ENCODE measurements at regions not wholly inside any gene's neighbourhood (a gene's known extent, or its start where the extent isn't known, plus 50 kb on each side); places are given as distances from the start of the nearest gene placed in this dataset.

GRCh38 chr5:67299231-67299735 lies 102.7 kb upstream of the CD180 start:
- no peaks in the 10 kb centered on the region for H3K36me3 ChIP-seq
- no peaks in the 10 kb centered on the region for H3K27me3 ChIP-seq
- DNase-seq (ENCODE audit: low spot score), result no peak
- no peak overlapping the region for H3K4me3 ChIP-seq
- TF ChIP-seq, protein P1, sequence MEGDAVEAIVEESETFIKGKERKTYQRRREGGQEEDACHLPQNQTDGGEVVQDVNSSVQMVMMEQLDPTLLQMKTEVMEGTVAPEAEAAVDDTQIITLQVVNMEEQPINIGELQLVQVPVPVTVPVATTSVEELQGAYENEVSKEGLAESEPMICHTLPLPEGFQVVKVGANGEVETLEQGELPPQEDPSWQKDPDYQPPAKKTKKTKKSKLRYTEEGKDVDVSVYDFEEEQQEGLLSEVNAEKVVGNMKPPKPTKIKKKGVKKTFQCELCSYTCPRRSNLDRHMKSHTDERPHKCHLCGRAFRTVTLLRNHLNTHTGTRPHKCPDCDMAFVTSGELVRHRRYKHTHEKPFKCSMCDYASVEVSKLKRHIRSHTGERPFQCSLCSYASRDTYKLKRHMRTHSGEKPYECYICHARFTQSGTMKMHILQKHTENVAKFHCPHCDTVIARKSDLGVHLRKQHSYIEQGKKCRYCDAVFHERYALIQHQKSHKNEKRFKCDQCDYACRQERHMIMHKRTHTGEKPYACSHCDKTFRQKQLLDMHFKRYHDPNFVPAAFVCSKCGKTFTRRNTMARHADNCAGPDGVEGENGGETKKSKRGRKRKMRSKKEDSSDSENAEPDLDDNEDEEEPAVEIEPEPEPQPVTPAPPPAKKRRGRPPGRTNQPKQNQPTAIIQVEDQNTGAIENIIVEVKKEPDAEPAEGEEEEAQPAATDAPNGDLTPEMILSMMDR (IDR thresholded peaks at IDR 0.05), result no peak
- no peak overlapping the region for H3K27ac ChIP-seq
- H3K9me3 ChIP-seq, result no peaks in the 10 kb centered on the region
- H3K4me1 ChIP-seq, result peaks cover 0 to 8% of the 10 kb centered on the region in 2 donors

GRCh38 chr5:67297802-67298532 lies 101.4 kb upstream of the CD180 start:
- H3K9me3 ChIP-seq, result no peaks in the 10 kb centered on the region
- DNase-seq (ENCODE audit: low spot score), result no peak
- TF ChIP-seq, protein P1 (IDR thresholded peaks at IDR 0.05), result no peak
- no peaks in the 10 kb centered on the region for H3K36me3 ChIP-seq
- H3K4me1 ChIP-seq, result peaks cover 0 to 8% of the 10 kb centered on the region in 2 donors
- no peak overlapping the region for H3K27ac ChIP-seq
- H3K27me3 ChIP-seq, result no peaks in the 10 kb centered on the region
- H3K4me3 ChIP-seq, result no peak overlapping the region

DNA sequence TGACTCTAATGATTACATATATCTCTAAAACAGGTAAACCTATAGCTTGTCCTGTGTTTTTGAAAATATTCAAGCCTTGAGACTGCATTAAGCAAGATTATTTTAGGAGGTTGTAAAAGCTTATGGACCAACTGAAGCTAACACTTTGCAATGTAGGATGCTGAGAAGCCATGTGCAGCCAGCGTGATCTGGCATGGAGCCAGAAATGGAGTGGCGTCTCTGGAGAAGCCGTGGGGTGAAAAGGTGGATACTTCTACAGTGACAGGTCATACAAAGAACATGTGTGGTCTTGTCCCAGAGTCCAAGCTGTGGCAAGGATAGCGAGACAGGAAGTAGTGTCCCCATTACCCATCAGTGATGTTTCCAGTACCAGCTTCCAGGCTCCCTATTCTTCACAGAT lies 100.8 kb upstream of the CD180 start:
- Histone ChIP-seq H3K4me3 (no peak overlapping the region), H3K27ac (no peak overlapping the region), H3K4me1 (peaks cover 0 to 8% of the 10 kb centered on the region in 2 donors), H3K27me3 (no peaks in the 10 kb centered on the region), H3K9me3 (no peaks in the 10 kb centered on the region), H3K36me3 (no peaks in the 10 kb centered on the region)
- TF ChIP-seq, protein P1 (IDR thresholded peaks at IDR 0.05), result no peak
- no peak for DNase-seq (ENCODE audit: low spot score)

DNA sequence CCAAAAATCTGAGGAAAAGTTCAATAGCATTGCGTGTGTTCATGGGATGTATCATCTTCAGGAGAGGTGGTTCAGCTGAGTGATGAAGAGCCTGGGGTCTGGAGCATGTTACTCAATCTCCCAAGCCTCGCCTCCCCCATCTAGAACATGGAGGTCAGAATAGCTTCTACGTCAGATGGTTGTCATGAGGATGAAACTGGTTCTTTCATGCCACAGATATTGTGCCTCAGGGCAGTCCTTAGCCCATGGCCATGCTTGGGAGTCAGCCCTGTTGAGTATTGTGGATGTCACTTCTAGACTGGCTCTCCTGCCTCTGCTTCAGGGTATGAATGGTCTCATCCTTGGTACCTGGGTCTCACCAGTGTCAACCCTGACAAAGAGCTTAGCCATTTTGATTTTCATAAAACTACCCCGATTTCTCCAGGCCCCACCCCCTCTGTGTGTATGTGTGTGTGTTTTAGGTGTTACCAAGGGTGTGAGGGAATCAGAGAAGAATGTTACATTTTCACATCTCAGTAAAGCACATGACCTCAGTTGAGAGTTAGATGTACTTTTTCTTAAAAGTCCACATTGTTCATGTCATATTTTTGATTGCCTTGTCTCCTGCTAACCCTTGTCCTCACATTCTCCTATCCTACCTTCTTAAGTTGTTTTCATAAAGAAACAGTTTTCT lies 97.8 kb upstream of the CD180 start:
- DNase-seq (ENCODE audit: low spot score), result no peak
- H3K9me3 ChIP-seq, result no peaks in the 10 kb centered on the region
- H3K36me3 ChIP-seq, result no peaks in the 10 kb centered on the region
- no peaks in the 10 kb centered on the region for H3K27me3 ChIP-seq
- no peak overlapping the region for H3K4me3 ChIP-seq
- no peak overlapping the region for H3K27ac ChIP-seq
- H3K4me1 ChIP-seq, result peaks cover 0 to 6% of the 10 kb centered on the region in 2 donors
- TF ChIP-seq, protein P1 (IDR thresholded peaks at IDR 0.05), result no peak

DNA sequence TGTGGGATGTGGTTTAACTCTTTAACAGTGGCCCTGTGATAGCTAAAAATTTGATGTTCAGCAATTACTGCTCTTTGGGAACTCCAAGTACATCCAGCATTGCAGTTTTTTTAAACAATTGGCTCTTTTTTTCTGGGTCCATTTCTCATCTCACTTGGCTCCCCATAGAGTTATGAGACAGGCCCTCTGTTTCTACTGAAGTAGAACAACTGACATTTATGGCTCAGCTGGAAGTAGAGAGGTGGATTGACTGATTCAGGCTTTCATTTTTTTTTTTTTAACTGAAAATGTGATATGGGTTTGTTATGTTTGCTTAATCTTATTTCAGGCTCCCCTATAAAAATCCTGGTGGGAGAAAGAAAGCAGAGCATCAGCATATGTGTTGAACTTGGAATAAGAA lies 96.6 kb upstream of the CD180 start:
- H3K9me3 ChIP-seq, result no peaks in the 10 kb centered on the region
- no peaks in the 10 kb centered on the region for H3K36me3 ChIP-seq
- H3K4me3 ChIP-seq, result no peak overlapping the region
- TF ChIP-seq, protein P1 (IDR thresholded peaks at IDR 0.05), result no peak
- H3K27ac ChIP-seq, result peak overlapping the region in 1 of 2 donors; percentile 19
- no peak for DNase-seq (ENCODE audit: low spot score)
- H3K4me1 ChIP-seq, result peaks cover 0 to 10% of the 10 kb centered on the region in 2 donors
- no peaks in the 10 kb centered on the region for H3K27me3 ChIP-seq

All from right atrium auricular region (tissue), 2 donors.